Ishikawa (cell line): ENCODE measurements at regions not wholly inside any gene's neighbourhood (a gene's known extent, or its start where the extent isn't known, plus 50 kb on each side); places are given as distances from the start of the nearest gene placed in this dataset.

Source experiments
- EP300 ChIP-seq: IDR thresholded peaks from 2 replicates; pipeline ENCODE4 v1.6.1; 2012; ENCODE audit warnings: borderline replicate concordance
- FOXM1 ChIP-seq: IDR thresholded peaks from 2 replicates; pipeline ENCODE4 v1.6.1; 2012; ENCODE audit warnings: low read depth, borderline replicate concordance
- MAX ChIP-seq: IDR thresholded peaks from 2 replicates; pipeline ENCODE4 v1.6.1; 2012
- NFIC ChIP-seq: IDR thresholded peaks from 2 replicates; pipeline ENCODE4 v1.6.1; 2012
- USF1 ChIP-seq: IDR thresholded peaks from 2 replicates; pipeline ENCODE4 v1.6.1; 2012

- TF ChIP-seq EP300 (no peak), USF1 (no peak), NFIC (no peak), FOXM1 (no peak), MAX (no peak)
Observed at GRCh38 chr11:33515347-33515746, 185.3 kb downstream of the C11orf91 start.
